Glutamatergic neuron (in vitro differentiated cells): ENCODE measurements at regions not wholly inside any gene's neighbourhood (a gene's known extent, or its start where the extent isn't known, plus 50 kb on each side); places are given as distances from the start of the nearest gene placed in this dataset.

Experiments used
- DNase-seq: peaks from one replicate; pipeline ENCODE4 v3.0.0; 2022
- H3K27ac Mint-ChIP-seq: one replicate; pipeline ENCODE4 v1.8.0; 2020; ENCODE audit warnings: mild to moderate bottlenecking, mixed read lengths, inconsistent platforms; ENCODE audit not compliant: unreplicated experiment
- H3K27me3 Mint-ChIP-seq: one replicate; pipeline ENCODE4 v1.8.0; 2020; ENCODE audit warnings: mild to moderate bottlenecking, moderate library complexity, mixed read lengths, inconsistent platforms; ENCODE audit not compliant: unreplicated experiment
- H3K36me3 Mint-ChIP-seq: one replicate; pipeline ENCODE4 v1.8.0; 2020; ENCODE audit warnings: mild to moderate bottlenecking, mixed read lengths, inconsistent platforms; ENCODE audit not compliant: unreplicated experiment
- H3K4me1 Mint-ChIP-seq: one replicate; pipeline ENCODE4 v1.8.0; 2020; ENCODE audit warnings: mild to moderate bottlenecking, low read depth, mixed read lengths, inconsistent platforms; ENCODE audit not compliant: unreplicated experiment
- H3K4me3 Mint-ChIP-seq: one replicate; pipeline ENCODE4 v1.8.0; 2020; ENCODE audit warnings: mild to moderate bottlenecking, mixed read lengths, inconsistent platforms; ENCODE audit not compliant: unreplicated experiment
- H3K9me3 Mint-ChIP-seq: one replicate; pipeline ENCODE4 v1.8.0; 2020; ENCODE audit warnings: mild to moderate bottlenecking, moderate library complexity, mixed read lengths, inconsistent platforms; ENCODE audit not compliant: unreplicated experiment
- TF ChIP-seq, protein P1 (sequence below): fragments of 200-600 bp; sonication (generic); IDR thresholded peaks from one replicate; pipeline ENCODE4 v1.5.0; 2021; ENCODE audit not compliant: partially characterized antibody, unreplicated experiment

DNA sequence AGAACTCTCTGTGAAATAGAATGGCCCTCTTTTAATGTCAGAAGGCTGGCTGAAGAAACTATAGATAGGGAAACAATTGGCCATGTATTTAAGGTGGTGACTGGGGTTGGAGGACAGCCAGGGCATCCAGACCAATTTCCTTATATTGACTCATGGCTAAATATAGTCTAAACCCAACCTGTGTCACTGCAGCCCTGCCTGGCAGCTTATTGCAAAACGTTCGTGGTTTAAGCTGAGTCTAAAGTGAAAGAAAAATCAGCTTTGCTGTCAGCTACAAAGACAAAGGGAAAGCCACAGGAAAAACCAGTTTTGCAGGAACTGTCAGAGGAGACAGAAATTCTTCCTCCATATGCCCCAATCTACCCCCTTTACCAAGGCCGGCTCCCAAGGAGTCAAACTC is 902.8 kb upstream of the NDST4 start:
- no peak overlapping the region for H3K4me3 Mint-ChIP-seq
- H3K9me3 Mint-ChIP-seq: peaks cover 13% of the 10 kb centered on the region
- H3K36me3 Mint-ChIP-seq: peaks cover 14% of the 10 kb centered on the region
- TF ChIP-seq, protein P1, sequence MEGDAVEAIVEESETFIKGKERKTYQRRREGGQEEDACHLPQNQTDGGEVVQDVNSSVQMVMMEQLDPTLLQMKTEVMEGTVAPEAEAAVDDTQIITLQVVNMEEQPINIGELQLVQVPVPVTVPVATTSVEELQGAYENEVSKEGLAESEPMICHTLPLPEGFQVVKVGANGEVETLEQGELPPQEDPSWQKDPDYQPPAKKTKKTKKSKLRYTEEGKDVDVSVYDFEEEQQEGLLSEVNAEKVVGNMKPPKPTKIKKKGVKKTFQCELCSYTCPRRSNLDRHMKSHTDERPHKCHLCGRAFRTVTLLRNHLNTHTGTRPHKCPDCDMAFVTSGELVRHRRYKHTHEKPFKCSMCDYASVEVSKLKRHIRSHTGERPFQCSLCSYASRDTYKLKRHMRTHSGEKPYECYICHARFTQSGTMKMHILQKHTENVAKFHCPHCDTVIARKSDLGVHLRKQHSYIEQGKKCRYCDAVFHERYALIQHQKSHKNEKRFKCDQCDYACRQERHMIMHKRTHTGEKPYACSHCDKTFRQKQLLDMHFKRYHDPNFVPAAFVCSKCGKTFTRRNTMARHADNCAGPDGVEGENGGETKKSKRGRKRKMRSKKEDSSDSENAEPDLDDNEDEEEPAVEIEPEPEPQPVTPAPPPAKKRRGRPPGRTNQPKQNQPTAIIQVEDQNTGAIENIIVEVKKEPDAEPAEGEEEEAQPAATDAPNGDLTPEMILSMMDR: no peak
- DNase-seq: no peak
- H3K27me3 Mint-ChIP-seq: peaks cover 4% of the 10 kb centered on the region
- no peak overlapping the region for H3K27ac Mint-ChIP-seq
- H3K4me1 Mint-ChIP-seq: no peaks in the 10 kb centered on the region

- H3K4me1 Mint-ChIP-seq: no peaks in the 10 kb centered on the region
- DNase-seq: no peak
- peaks cover 4% of the 10 kb centered on the region for H3K27me3 Mint-ChIP-seq
- H3K27ac Mint-ChIP-seq: peak overlapping the region; percentile 24
- TF ChIP-seq, protein P1: no peak
- no peak overlapping the region for H3K4me3 Mint-ChIP-seq
- H3K9me3 Mint-ChIP-seq: peaks cover 13% of the 10 kb centered on the region
- peaks cover 14% of the 10 kb centered on the region for H3K36me3 Mint-ChIP-seq
These were observed 902.1 kb upstream of the NDST4 start for GRCh38 chr4:116015549-116015948.

GRCh38 chr4:116015062-116015461 is 901.6 kb upstream of the NDST4 start:
- Mint-ChIP-seq H3K27me3 (peaks cover 4% of the 10 kb centered on the region), H3K9me3 (peaks cover 13% of the 10 kb centered on the region), H3K4me1 (no peaks in the 10 kb centered on the region), H3K27ac (no peak overlapping the region), H3K4me3 (no peak overlapping the region), H3K36me3 (peaks cover 14% of the 10 kb centered on the region)
- no peak for DNase-seq
- TF ChIP-seq, protein P1: no peak

DNA sequence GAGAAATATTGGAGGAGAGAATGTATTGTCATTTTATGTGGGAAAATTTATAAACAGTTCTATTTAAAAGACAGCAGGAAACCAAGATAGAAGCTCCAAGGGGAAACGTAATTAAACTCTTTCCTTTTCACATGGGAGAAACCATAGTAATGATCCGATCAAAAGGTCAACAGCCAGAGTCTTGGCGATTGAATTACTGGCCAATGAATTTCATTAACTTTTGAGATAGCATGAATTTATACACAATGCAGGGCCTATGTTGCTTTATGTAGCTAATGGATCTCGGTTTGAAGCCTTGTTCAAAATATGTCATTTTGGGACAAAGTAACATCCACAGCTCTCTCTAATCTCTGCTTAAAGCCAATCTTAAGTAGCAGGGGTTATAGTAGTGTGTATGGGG is 897.5 kb upstream of the NDST4 start:
- no peaks in the 10 kb centered on the region for H3K4me1 Mint-ChIP-seq
- TF ChIP-seq, protein P1: no peak
- H3K4me3 Mint-ChIP-seq: no peak overlapping the region
- no peak for DNase-seq
- peaks cover 10% of the 10 kb centered on the region for H3K9me3 Mint-ChIP-seq
- H3K36me3 Mint-ChIP-seq: peaks cover 12% of the 10 kb centered on the region
- H3K27ac Mint-ChIP-seq: no peak overlapping the region
- peaks cover 4% of the 10 kb centered on the region for H3K27me3 Mint-ChIP-seq

DNA sequence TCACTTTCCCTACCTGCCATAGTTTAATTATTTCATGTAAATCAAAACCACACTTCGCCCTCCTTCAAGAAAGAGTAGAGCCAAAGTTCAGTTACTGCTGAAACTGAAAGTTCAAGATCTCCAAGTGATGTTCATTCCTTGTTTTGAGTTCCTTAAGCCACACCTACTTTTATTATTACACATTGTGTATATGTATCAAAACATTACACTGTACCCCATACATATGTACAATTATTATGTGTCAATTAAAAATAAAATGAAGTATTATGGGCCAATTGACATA is 892.3 kb upstream of the NDST4 start:
- Mint-ChIP-seq H3K4me3 (no peak overlapping the region), H3K27me3 (no peaks in the 10 kb centered on the region), H3K4me1 (no peaks in the 10 kb centered on the region), H3K9me3 (no peaks in the 10 kb centered on the region), H3K27ac (no peak overlapping the region), H3K36me3 (no peaks in the 10 kb centered on the region)
- TF ChIP-seq, protein P1: no peak
- DNase-seq: no peak
